Ishikawa (cell line): ENCODE measurements at regions not wholly inside any gene's neighbourhood (a gene's known extent, or its start where the extent isn't known, plus 50 kb on each side); places are given as distances from the start of the nearest gene placed in this dataset.

Experiments used
- CEBPB ChIP-seq: IDR thresholded peaks from 2 replicates; pipeline ENCODE4 v1.6.1; 2012
- EP300 ChIP-seq: IDR thresholded peaks from 2 replicates; pipeline ENCODE4 v1.6.1; 2012; ENCODE audit warnings: borderline replicate concordance
- FOXM1 ChIP-seq: IDR thresholded peaks from 2 replicates; pipeline ENCODE4 v1.6.1; 2012; ENCODE audit warnings: low read depth, borderline replicate concordance
- MAX ChIP-seq: IDR thresholded peaks from 2 replicates; pipeline ENCODE4 v1.6.1; 2012
- REST ChIP-seq: IDR thresholded peaks from 2 replicates; pipeline ENCODE4 v1.6.1; 2012; ENCODE audit warnings: low read depth, mild to moderate bottlenecking

GRCh38 chr16:74153773-74154172 lies 142.8 kb upstream of the PSMD7 start:
- TF ChIP-seq MAX (no peak), CEBPB (no peak), EP300 (no peak), REST (no peak), FOXM1 (no peak)
